ENCODE measurements at regions not wholly inside any gene's neighbourhood (a gene's known extent, or its start where the extent isn't known, plus 50 kb on each side); places are given as distances from the start of the nearest gene placed in this dataset.
A peak's percentile ranks its signal among the peaks of the same experiment; 100 is the strongest.
"Not testable (repeated sequence)": the region's sequence is repeated elsewhere in the genome, so short reads cannot be mapped to it uniquely, and the experiment has no call there.

DNA sequence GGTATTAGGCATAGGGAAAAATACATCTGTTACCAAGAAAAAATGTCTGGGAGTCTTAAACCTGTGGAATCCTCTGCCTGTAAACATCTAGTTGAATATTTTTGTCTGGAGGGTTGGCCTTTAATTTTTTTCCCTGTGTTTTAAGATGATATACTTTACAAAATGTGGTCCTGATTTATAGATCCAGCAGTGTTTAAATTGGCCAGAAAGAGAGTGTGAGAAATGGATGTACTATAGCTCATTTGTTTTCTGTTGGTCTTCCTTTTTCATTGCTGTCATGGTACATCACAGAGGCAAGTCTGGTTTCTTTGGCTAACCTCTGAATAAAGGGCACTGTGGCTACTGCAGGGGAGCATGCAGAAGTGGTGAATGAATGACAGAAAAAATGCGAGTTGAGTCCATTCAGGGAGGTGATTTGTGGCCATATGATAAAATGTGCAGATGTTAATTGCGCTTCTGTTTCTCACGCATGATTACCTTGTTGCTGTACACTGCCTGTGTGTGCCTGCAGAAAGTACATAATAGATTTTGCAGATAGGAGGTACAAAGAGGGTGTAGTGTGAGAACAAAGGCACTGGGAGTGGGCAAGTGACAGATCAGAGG, 150.0 kb downstream of the NFKBIZ start:
- DNase-seq: no peak

DNA sequence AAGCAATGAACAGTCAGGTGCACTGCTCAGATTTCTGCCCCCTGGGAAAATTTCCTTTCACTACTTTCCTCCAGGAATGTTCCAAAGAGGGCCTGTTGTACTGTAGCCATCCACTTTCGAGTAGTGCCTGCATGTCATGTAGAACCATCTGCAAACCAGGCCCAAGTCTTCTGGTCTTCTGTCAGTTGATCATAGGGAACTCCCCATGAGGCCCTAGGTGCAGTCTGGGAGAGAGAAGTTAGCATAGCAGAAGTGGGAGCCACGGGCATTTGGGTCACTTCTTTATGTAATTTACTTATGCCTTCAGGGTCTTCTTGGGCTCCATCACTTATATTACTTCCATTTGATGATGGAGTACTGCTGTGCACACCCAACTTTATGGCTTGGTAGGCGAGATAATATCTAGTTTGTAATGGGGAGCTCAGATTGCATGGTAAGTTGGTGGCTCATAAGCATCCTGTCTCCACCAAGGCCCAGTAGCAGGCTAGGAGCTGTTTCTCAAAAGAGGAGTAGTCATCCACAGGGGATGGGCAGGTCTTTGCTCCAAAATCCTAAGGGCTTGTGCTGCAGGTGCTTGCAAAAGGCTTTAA, 151.4 kb downstream of the NFKBIZ start:
- DNase-seq: no peak

DNA sequence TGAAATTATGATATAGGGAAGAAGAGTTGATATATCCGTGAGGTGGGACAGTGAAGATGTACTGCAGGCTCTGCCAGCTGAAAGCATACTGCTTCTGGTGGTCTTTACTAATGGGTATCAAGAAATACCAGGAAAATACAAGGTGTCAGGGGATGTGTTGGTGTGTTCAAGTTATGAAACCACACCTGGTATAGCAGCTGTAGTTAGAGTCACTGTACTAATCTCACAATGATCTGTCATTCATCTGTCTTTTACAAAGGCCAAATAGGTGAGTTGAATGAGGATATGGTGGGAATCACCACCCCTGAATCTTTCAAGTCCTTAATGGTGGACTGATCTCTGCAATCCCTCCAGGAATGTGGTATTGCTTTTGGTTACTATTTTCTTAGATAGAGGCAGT, 152.7 kb downstream of the NFKBIZ start:
- DNase-seq: no peak

DNA sequence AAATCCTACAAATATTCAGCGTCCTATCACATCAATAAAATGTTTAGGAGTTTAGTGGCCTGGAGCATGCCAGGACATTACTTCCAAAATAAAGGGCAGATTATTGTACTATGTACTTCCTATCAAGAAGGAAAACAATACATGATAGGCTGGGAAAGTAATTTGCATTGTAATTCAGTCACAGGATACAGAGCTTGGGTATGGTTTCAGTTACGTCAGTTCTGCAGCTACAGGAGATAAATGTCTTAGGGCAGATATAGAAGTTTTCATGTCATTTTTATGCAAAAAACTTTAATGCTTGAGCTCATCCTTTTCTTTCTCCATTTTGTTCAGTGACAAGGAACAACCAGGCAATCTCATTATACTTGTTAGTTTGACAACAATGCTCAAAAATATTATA, 155.2 kb downstream of the NFKBIZ start:
- no peak for DNase-seq

DNA sequence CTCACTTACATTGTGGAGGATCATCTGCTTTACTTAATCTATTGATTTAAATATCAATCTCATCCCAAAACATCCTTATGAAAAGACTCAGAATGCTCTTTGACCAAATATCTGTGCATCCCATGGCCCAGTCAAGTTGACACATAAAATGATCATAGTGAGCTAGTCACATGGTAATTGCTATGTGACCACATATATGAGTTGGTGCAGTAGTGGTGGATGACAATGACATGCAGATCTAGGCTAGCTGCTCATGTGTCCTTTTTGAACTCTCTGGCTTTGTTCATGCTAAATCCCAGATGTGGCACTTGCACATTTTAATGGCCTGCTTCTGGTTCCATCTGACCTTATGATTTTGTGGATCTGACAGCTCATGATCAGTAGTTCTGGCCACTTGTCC, 156.2 kb downstream of the NFKBIZ start:
- DNase-seq: no peak

DNA sequence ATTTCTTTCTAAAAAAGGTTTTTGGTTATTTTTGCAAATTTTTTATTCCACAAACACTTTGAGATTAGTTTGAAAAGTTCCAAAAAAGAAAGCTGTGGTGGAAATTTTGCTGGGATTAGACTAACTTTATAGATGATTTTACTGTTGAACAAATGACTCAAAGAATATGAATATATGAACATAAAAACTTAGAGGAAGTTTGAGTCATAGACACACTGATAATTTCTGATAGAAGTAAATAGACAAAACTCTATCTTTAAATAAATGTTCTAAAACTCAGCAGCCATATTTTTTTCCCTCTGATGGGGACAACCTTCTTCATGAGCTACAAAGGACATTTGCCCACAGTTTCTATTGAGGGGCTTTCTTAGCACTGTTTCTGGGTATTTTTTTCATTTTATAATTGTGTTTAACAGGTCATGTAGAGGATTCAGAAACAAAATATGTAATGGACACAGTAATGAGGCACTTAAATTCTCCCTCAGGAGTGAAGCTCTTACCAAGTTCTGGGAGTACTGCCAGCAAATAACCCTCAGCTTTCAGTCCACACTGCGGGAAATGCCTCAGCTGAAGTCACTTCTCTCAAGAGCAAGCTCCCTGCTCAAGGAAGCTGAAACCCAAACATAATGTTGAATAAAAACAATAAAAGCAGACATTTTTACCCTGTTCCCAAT, 157.6 kb downstream of the NFKBIZ start:
- peak; percentile 7 for DNase-seq

DNA sequence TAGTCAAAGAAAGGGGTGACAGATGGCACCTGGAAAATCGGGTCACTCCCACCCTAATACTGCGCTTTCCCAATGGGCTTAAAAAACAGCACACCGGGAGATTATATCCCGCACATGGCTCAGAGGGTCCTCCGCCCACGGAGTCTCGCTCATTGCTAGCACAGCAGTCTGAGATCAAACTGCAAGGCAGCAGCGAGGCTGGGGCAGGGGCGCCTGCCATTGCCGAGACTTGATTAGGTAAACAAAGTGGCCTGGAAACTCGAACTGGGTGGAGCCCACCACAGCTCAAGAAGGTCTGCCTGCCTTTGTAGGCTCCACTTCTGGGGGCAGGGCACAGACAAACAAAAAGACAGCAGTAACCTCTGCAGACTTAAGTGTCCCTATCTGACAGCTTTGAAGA, 159.1 kb downstream of the NFKBIZ start:
- DNase-seq: not testable (repeated sequence)

DNA sequence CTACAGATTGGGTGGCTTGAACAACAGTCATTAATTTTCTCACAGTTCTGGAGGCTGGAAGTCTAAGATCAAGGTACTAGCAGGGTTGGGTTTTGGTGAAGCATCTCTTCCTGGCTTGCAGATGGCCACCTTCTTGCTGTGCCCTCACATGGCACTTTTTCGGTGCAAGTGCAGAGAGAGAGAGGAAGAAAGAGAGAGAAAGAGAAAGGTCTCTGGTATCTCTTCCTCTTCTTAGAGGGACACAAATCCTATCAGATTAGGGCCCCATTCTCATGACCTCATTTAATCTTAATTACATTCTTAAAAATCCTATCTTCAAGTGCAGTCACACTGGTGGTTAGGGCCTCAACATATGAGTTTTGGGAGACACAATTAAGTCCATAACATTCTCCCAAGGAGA, 167.1 kb downstream of the NFKBIZ start:
- no peak for DNase-seq

DNA sequence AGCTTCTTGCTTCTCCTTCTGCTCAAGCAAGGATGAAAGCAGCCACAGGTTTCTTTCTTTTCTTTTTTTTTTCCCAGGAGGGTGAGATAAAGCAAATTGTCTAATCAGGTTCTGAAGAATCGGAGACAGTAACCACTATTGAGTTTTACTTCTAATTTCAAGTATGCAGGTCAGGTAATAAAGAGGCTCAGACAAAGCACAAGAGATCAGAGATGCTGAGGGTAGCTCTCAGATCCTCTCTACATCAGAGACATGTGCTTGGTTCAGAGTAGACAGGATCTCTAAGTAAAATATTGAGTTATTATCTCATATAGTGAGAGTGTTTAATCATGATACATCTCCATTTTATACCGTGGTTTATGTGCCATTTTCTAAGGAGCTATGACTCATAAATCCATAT, 168.5 kb downstream of the NFKBIZ start:
- DNase-seq: no peak

DNA sequence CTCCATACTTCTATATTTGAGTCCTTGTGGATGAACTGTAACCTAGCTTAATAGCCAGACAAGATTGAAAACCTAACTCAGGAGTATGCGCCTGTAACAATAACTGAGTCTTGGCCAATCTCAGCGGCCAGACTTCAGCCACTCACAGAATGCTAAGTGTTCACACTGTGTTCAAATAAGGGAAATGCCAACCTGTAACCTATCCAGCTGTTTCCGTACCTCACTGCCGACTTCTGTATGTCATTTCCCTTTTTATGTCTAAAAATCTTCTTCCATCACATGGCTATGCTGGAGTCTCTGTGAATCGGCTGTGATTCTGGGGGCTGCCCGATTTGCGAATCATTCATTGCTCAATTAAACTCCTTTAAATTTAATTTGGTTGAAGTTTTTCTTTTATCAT, 169.2 kb downstream of the NFKBIZ start:
- no peak for DNase-seq

DNA sequence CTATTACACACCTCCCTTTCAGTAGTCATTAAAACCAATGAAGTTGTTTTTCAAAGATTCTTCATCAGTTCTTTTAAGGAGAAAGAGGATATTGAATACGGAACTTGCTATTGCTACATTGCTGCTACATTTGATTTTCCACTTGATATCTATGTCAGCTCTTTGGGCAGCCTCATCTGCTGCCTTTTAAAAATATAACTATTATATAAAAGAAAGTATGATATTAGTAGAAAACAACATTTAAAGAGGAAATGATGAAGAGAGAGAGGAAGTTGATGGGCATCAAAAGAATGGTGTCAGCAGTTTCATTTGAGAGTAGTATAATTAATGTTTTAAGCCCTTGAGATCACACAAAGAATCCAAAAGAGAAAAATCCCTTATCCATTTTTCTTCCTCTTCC, 171.4 kb downstream of the NFKBIZ start:
- DNase-seq: no peak

DNA sequence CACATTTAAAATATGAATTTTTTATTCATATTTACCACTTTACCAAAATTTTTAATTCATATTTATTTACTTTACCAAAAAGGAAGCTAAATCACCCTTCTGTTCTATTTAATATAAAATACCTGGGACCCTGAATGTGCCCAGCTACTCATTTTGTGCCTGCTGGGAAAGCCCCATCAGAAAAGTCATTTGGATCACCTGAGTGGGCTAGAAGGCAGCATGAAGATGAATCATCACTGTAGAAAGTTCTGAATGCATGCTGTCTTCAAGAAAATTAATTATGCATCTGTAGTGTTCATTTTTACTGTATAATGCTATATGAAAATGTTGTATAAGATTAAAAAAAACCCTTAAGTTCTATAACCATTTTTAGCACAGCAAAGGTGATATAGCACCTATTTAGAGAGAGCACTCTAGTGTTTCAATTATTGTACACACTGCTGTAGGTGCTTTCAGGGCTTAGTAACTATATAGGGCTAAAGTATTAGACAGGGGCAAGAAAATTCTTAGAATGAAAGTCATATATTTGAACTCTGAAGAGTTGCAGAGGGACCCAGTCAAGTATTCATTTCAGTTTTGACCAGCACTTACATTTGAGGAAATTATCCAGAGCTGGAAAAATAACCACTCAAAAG, 175.1 kb downstream of the NFKBIZ start:
- no peak for DNase-seq

DNA sequence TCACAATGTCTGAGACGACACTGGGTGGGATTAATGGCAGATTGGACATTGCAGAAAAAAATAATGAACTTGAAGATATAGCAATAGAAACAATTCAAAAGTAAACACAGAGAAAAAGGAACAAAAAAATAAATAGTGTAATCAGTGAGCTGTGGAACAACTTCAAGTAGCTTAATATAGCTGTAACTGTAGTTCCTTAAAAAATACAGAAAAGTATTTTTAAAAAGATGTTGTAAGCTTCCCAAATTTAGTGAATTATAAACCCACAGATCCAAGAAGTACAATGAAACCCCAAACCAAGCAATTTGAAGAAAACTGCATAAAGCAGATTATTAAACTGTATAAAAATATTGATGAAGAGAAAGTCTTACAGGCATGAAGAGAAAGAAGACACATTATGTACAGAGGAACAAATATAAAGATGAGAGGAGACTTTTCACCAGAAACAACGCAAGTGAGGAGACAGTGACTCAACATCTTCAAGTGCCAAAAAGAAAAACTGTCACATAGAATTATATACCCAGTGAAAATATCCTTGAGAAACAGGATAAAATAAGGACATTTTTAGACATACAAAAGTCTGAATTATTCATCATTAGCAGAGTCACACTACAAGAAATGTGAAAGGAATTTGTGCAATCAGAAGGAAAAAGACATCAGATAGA, 176.4 kb downstream of the NFKBIZ start:
- no peak for DNase-seq

DNA sequence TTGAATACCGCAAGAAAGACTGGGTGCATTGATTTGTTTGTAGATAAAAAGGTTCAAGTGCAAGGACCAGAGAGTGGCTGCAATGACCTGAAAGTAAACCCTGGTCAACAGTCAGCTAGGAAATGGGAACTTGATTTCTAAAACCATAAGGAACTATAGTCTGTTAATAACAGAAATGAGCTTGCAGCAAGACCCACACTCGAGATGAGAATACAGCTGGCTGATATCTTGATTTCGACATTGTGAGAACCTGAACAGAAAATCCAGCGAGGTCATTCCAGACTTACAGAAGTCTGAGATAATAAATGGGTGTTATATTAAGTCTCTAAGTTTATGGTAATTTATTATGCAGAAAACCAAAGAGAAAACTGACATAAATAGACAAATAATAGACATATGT, 177.3 kb downstream of the NFKBIZ start:
- DNase-seq: no peak

DNA sequence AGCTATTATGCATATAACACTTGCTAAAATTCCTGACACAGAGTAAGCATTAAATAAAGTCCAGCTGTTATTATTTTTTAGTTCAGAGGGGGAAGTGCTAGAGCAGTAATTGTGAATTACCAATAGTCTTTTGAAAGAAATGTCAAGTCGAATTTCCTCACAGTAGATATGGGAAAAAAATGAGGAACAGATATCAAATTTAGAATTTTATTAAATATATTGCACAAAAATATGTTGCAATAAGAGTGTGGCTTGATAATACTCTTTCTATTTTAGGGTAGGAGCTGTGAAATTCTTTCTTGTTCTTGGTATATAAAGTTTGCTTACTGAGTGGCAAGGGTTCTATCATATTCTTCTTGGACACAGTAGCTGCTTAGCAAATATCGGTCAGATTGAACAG, 181.3 kb downstream of the NFKBIZ start:
- DNase-seq: no peak

DNA sequence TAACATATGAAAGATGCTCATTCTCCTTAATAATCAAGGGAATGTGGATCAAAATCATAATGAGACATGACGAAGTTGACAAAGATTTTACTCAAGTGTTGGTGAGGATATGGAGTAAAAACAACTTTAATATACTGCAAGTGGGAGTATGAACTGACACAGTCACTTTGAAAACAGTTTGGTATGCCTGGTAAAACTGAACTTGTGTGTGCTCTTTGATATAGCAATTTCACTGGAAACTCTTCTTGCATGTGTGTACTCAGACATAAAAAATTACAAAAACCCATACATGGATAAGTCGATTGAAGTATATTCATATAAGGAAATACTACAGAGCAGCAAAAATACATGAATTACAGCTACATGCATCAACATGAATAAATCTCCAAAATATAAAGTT, 182.5 kb downstream of the NFKBIZ start:
- DNase-seq: no peak

DNA sequence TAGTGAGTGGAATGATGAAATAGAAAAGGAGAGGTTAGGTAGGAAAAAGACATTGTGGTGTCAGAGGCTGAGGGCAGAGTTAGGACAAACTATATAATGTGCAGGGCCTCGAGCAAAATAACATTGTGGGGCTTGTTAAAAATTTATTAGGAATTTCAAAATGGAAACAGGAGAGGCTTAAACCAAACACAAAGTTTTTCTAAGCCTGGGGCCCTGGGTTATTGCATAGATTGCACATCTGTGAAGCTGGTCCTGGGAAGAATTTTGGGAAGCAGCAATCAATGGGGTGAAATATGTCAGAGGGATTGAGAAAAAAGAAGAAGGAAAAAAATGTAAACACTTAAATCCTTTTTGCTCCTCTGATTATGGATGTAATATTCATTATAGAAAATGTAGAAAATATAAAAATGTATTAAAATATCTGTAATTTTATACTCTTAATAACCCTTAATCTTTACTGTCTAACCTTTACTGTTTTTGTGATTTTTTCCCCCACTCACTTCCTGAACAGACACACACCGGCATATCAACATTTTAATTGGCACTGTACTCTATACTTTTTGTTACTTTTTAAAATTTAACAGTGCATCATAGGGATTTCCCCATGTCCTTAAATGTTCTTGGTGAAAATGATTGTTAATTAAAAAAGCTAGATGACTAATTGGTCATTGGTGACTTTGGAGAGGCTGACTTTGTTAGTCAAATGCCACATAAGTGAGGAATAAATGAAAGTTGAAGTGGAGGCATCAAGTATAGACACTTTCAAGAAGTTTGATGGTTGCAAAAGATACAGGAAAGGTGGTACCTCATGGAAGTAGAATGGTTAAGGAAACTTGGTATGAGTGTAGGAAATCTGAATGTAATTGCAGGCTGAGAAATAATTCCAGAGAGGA, 183.4 kb downstream of the NFKBIZ start:
- DNase-seq: no peak

DNA sequence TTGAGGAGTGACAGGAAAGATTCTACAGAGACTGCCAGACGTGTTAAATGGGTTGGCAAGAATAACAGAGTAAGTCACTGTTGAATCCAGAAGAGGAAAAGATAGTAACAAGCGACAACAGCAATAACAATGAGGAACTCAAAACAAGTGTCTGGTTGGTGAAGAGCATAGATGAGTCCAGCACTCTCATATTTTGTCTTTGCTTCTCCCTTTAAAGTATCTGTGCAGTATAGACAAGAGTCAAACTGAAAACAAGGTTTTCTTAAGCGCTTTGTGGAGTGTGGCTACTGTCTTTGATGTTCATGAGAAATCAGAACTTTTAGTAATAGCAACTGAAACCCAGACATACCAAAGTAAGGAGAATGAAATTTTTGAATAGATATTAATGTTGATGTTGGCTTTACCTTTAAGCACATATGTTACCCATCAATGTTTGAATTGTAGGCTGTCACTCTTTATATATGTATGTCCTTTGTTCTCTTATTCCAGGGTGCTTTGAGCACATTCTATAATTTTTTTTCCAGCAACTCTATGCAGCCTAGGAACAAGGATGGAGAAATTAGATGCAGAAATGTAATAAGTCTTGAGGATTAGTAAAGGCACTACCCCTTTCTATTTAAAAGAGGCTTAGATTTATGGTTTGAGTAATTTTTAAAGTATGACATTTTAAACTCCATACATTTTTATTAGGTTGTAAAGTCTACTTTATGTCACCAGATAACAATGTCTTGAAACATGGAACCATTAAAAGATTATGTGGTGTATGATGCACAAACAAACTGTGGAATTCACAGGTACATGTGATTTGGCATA, 185.5 kb downstream of the NFKBIZ start:
- DNase-seq: no peak

DNA sequence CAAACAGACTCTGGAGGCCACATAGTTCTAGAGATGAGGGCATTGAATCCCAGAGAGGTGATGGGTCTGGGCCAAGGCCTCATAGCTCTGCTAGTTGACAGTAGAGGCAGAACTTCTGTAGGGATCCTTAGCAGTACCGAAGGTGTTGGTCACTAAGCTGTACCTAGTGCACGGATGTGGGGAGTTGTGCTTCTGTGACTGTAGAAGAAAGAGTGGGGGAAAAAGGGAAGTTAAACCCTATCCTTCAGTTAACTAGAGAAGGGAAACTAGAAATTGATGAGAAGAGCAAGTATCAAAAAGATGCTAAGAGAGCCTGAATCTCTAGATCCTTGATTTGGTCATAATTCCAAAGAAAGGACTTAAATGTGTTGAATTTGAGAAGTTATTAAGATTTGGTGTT, 186.7 kb downstream of the NFKBIZ start:
- no peak for DNase-seq

DNA sequence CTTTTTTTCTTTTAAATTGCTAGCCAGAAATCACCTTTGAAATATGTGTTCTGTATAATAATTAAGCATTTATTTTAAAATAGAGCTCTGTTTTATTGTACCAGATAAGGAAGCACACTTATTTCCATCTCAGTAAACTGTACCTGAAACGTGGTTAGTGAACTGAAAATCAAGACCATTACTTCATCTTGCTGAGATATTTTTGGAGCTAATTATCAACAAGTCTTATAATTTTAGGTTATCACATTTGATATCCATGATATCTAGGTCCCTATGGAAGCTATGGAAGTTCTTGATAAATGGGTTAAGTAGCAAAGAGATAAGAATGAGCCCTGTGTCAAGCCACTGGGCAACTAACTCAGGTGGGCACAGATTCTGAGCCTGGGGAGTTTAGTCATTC, 187.2 kb downstream of the NFKBIZ start:
- no peak for DNase-seq

DNA sequence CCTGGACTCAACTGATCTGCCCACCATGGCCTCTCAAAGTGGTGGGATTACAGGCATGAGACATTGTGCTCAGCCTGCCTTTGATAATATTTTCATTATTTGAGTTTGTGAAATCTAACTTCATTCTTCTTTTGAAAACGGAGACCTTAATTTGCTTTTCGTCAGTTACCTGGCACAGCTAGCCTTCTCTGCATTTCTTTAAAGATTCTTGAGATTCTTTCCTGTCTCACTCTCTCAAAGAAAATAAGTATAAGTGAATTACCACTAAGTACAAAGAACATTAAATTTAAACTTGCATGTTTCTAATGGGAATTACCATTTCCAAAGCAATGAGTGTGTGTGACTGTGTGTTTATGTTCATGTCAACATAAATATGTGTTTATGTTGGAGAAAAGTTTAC, 187.9 kb downstream of the NFKBIZ start:
- DNase-seq: no peak

DNA sequence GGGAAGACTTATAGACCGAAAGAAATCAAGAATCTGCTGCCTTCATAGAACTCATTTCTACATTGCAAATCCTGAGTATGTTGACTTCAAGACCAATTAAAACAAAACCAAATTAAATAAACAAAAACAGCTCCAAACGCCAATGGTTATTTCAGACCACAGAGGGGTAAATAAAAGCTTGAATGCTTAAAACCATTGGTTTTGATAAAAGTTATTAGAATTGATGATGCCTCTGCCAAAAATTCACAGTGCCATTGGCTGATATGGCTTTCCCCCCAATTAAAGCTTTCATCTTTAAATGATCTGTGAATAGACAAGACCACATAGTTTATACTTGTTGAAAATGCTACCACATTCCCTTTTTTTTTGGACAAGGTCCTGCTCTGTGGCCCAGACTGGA, 188.5 kb downstream of the NFKBIZ start:
- DNase-seq: no peak

Data from COR-L47 (cell line).